Activated CD8-positive, alpha-beta memory T cell treated with anti-CD3 and anti-CD28 coated beads for 24 hours (primary cell): ENCODE measurements at regions not wholly inside any gene's neighbourhood (a gene's known extent, or its start where the extent isn't known, plus 50 kb on each side); places are given as distances from the start of the nearest gene placed in this dataset.
"Not testable (repeated sequence)": the region's sequence is repeated elsewhere in the genome, so short reads cannot be mapped to it uniquely, and the experiment has no call there.

Source experiments
- DNase-seq: peaks from one replicate; pipeline ENCODE4 v3.0.0-alpha.2; 2020

DNA sequence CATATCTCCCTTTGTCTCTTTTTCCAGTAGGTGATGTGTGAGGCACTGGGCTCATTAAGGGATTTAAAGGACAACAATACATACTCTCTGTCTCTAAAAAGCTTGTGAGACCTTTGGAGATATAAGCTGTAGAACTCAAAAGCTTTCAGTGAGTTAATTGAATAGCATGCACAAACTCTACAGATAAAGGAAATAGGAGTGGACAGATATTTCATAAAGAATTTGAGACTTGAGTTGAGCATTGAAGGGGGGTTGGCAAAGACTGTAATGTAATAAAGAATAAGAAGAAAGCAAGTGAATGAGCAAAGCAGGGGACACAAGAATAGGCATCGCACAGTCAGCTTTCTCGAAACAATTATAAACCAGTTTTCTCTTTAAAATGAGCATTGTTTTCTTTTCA is 583.4 kb upstream of the DPPA4 start:
- DNase-seq, result no peak

DNA sequence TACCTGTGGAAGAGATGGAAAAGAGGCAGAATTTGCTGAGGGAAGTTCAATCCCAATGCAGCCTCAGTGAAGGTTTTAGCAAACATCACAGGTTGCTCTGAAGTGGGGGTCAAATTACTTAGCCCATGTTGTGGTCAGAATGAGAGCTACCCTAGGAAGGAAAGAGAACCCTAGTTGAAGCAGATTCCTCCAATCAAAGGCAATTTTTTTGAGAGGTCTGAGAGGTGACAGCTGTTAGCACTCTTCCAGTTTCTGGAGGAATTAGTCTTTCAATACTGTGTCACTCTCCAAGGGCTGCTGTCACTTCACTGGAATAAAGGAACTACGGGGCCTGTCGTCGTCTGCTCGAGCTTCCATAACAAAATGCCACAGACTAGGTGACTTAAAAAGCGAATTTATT is 584.2 kb upstream of the DPPA4 start:
- no peak for DNase-seq

DNA sequence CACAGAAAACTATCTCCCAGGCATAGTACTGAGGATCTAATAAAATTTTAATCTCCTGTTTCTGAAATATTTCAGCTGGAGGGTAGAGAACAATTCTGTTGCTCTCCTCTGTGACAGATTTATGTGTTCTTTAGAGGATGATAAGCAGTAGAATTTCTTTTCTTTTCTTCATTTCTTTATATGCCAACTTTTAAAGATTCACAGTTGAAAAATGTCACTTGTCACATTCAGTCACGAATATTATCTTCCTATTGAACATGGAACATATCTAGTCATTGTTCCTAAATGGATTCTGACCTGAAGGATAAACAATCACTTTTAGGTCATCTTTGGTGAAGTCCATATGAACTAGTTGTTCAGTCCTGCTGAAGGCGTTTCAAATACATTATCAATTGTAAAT is 585.5 kb upstream of the DPPA4 start:
- no peak for DNase-seq

DNA sequence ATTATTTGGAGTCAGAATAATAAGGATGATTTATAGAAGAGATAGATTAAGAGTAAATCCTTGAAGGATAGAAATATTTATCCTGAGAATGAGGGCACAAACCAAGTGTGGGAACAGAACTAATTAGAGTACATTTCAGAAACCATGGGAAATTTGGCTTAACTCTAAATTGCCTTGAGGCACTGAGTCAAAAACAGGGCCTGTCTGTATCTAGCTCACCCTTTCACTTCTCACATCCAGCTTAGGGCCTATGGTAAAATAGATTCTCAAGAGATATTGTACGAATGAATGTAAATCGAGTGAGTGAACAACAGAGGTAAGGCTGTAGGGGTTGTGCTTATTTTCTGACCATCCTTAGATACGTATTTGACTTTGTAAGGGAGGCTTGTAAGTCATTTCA is 586.1 kb upstream of the DPPA4 start:
- no peak for DNase-seq

DNA sequence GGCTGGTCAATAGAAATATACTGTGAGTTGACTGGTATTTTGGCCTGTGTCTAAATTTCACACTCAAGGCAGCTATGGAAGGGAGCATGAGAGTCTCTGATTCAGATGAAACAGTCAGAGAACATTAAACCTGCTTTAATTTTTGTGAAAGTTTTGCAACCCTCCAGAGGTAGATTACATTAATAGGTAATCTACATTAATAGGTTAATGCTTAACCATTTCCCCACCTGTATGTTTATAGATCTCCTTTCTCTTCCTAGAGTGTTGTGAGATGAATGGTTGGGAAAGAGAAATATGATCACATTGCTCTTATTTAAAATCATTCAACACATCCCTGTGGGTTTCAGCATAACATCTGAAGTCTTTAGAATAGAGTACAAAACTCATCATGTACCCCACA is 586.9 kb upstream of the DPPA4 start:
- no peak for DNase-seq

DNA sequence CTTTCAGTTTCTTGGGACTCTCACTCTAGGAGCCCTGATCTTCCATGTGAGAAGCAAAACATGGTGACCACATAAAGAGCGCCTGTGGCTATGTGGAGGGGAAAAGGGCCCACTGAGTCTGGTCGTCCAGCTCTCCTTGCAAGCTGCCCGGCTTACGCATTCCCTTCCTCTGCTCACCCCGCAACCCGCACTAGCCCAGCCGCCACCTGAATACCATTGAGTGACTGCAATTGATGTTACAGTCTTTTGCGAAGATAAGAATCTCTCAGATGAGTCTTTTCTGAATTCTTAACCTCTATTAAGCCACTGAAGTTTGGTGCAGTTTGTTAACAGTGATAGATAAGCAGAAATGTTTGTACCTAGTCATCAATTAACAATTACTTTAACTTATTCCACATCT is 589.0 kb upstream of the DPPA4 start:
- no peak for DNase-seq

DNA sequence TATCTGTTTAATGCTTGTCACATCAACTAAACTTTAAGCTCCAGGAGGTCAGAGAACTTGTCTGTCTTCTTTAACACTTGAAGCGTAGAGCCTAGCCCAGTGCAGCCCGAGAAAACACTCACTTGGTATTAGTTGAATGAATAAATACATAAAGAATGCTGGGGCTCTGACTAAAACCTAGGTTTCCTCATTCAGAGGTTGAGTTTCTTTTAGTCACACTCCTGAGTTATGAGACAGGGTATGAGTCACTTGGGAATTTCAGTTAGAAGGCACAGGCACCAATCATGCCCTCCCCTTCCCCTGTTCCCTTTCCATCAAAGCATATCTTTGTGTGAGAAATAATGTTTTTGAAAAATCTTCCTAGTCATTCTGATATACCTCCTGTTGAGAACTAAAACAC is 589.8 kb upstream of the DPPA4 start:
- DNase-seq, result no peak

DNA sequence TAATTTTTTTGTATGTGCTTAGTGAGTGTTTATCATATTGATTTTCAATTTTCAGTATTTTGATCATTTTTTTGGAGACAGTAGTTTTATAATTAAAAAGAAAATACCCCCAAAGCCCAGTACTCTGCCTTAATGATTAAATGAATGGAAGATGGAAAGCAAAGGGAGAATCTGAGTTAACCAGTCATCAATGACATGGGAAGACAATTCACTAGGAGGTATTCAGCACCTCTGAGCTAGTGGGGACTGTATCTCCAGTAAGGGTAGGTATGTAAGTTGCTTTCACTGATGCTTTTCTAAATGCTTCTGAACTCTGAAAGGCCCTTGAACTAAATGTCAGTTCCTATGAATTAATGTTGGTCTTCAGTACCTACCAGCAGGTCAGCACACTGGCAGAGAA is 590.4 kb upstream of the DPPA4 start:
- no peak for DNase-seq

DNA sequence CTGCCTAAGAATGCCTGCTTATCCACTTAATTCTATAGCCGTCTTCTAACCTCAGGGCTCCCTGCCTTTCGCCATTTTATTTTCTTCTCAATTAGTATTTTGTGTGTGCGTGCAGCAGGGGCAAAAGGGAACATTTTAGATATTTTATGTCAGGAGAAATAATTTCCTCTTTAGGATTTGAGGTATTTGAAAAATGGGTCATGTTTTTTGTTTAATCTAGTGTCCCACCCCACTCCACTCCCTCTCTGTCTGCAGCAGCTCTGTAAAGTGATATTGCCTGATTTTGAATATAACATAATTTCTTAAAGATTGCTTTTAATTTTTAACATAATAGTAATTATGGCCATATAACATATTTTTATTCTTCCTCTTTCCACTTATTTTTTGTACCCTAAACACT is 593.2 kb upstream of the DPPA4 start:
- no peak for DNase-seq

DNA sequence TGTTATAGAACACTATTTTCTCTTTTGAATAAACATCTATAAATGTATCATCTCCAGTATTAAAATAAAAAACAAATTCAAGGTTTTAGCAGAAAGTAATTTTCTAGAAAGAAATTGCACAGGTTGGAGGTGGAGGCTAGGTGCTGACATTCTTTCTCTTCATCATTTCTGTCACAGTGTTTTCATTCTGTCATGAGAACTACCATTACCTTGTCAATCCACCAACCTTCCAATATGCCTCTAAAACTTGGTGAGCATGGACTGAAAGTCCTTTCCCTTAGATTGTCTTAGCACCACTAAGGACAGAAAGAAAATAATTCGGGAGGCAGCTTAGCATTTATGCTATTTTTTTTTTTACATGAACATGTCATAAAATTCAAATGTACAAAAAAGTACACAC is 596.2 kb upstream of the DPPA4 start:
- no peak for DNase-seq

DNA sequence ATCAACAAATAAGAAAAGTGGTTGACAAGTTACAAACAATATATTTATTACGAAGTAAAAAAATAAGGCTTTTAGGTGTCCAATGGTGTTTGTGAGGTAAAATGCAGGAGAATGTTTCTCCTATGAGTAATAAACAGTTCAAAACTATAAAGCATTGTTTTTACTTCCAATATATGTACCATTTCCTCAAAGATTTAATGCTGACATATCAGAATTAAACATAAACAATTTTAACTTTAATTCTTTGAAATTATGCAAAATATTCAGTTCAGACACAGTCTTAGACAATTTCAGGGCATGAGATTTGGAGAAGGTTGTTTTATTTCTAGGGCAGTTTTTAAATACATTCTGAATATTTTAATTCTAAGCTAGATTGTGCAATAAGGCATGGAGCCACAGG is 602.5 kb upstream of the DPPA4 start:
- no peak for DNase-seq

DNA sequence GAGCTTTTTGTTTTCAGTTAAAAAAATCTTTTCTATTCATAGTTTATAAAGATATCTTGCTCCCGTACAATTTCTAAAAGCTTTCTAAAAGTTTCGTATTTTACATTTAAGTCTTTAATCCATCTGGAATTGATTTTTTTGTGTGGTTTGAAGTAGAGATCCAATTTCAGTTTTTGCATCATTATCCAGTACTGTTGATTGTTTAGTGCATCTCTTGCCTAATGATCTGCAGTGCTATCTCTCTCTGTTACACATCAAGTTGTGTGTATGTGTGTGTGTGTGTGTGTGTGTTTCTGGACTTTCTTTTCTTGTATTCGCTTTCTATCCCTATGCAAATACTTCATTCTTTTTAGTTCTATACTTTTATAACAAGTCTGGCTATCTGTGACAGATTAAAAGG is 605.8 kb upstream of the DPPA4 start:
- no peak for DNase-seq

DNA sequence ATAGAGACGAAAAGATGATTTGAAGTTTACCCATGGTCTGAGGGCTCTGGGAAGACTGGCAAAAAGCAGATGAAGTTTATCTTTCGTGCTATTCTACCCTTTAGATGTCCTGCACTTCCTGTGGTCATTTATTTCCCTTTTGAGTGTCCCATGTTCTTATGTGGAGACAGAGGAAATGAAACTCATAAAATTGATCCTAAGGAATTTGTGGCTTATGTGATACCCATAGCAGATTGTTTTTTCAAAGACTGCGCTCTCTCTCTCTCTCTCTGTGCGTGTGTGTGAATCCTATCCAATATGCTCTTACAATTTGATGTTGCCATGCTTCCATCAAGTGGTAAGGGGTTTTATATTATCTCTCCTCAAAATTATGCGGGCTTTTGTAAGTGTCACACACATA is 607.5 kb upstream of the DPPA4 start:
- no peak for DNase-seq

DNA sequence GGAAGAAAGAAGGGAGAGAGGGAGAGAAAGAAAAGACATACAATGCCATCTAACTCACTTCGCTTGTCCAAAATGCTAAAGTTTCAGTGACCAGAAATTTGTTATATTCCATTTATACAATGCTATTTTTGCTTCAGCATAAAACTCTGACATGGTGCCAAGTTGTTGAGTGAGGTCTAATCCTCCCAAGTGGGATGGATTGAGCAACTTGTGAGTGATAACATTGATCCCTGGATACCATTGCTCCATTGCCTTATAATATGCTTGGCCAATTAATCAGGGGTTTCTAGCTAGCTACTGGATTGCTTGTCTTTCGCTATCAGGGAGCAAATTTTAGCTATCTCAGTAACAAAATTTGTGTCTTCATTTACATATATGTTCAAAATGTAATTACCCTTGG is 615.6 kb upstream of the DPPA4 start:
- DNase-seq, result no peak

DNA sequence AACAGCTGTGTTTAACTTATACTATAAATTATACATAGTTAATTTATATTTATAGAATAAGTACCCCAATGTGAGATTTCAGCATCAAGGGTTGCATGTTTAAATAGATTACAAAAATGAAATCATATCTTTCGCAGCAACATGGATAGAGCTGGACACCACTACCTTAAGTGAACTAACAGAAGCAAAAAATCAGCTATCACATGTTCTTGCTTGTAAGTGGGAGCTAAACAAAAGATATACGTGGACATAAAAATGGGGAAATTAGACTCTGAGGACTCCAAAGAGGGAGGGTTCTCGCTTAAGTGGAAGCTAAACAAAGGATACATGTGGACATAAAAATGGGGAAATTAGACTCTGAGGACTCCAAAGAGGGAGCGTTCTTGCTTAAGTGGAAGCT is 626.5 kb upstream of the DPPA4 start:
- no peak for DNase-seq

DNA sequence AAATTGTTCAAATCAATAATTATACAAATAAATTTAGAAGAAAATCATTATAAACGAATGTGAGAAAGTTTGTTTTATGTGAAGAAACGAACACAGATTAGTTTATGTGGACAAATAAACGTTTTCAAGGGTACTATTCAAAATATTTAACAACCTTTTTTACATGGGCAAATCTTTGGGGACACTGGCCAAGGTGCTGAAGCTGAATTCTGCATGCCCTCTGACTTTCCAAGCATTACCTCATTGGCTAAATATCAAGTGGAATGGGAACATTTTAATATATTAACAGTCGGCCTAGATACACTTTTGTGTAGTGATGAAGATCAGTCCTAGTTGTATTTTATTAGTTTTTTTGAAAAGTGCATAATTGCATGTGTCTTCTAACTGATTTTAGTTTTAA is 636.4 kb upstream of the DPPA4 start:
- DNase-seq, result no peak

DNA sequence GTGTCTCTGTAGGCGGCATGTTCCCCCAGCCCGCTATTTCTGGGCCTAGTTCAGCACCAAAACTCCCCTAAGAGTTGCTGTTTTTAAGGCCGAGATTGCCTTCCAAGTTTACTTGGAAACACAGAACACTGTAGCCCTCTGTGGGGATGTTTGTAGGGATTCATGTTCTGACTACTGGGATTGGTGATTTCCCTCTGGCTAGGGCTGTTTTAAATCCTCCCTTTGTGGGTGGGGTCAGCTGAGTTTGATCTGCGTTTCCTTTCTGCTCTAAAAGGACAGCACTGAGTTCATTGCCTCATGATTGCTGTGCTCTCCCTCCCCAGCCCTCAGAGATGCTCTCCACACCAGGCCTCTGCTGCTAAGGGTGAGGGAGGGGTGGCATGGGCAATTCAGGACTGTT is 640.6 kb upstream of the DPPA4 start:
- DNase-seq, result no peak

DNA sequence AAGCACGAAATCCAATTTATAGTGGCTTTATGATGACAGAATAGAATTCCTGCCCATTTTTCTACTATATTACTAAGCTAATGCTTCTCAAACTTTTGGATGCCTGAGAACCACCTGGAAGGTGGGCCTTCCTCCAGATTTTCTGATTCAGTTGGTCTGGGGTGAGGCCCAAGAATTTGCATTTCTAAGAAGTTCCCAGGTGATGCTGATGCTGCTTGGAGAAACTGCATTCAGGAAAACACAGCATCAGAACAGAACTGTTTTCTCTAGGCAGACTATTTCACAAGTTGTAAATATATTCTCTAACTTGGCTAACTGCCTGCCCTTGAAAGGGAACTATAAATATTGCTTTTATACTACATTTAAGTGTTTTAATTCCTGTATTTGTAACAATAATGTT is 644.9 kb upstream of the DPPA4 start:
- no peak for DNase-seq

DNA sequence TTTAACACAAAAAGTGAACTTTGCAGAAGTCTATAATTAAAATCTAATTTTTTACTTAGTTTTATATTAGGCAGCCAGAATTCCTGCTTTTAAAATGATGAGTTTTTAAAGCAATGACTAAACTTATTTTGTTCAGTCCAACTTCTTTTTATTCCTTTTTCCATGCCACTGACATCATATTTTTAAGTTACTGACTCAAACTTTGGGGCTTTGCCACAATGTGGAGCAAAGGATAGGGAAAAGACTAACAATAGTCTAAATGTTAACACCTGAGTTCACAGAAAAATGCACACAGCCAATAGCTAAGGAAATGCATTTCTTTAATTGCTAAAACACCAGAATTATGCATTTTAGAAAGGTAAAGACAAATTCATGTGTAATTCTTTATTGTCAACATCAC is 647.6 kb upstream of the DPPA4 start:
- no peak for DNase-seq

DNA sequence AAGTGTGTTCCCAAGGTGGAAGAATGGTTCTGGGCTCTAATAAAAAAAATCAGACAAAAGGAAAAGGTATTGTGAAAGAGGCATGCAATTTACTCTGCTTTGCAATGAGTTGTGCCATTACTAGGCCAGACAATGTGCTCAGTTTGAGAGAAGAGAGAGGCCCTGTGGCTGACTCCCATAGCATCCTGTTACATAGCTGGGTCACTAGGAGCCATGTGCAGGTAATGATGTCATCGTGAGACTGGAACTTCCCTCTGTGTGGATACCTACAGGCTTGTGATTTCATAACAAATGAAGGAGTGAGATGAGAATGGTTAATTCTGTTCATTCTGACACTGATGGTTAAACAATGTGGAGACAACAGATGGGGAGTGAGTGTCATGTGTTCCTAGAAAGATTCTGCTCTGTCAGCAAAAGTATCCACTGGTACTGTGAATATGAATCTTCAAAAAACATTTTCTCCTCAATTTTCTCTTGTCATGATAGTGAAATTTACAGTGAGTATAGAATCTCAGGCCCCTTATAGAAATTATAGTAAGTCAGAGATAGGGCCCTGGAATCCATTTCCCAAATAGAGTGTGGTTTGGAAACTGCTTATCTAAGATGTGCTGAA is 648.7 kb upstream of the DPPA4 start:
- no peak for DNase-seq

DNA sequence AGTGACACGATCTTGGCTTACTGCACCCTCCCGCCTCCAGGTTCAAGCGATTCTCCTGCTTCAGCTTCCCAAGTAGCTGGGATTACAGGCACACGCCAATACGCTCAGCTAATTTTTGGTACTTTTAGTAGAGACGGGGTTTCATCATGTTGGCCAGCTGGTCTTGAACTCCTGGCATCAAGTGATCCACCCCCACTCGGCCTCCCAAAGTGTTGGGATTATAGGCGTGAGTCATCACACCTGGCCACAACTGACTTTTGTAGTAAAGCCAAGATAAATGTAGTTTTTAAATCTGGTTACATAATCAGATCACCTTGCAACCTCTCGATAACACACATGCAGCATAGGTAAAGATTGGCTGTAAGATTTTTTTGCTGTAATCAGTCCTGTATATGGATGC is 657.5 kb upstream of the DPPA4 start:
- no peak for DNase-seq

DNA sequence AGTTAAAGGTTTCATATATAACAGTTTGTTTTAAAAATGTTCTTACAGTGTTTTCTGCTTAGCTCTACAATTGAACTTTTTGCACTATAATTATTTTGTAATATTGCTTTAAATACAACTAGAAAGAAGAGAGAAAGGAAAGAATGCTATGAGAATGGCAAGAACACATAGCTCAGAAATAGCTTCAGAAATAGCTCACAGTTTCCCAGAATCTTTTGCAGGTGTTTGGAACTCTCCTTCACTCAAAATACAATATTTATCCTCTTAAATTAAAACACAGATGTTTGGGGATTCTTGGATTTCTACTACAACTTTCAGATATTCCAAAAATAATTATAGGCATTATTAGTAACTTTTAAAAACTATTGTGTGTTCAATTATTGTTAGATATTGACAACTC is 658.0 kb upstream of the DPPA4 start:
- DNase-seq, result no peak

DNA sequence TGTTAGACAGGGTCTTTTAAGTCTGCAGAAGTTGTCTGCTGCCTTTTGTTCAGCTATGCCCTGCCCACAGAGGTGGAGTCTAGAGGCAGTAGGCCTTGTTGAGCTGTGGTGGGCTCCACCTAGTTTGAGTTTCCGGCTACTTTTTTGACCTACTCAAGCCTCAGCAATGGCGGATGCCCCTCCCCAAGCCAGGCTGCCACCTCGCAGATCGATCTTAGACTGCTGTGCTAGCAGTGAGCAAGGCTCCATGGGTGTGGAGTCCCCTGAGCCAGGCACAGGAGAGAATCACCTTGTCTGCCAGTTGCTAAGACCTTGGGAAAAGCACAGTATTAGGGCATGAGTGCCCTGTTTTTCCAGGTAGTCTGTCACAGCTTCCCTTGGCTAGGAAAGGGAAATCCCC is 664.6 kb upstream of the DPPA4 start:
- DNase-seq, result not testable (repeated sequence)

DNA sequence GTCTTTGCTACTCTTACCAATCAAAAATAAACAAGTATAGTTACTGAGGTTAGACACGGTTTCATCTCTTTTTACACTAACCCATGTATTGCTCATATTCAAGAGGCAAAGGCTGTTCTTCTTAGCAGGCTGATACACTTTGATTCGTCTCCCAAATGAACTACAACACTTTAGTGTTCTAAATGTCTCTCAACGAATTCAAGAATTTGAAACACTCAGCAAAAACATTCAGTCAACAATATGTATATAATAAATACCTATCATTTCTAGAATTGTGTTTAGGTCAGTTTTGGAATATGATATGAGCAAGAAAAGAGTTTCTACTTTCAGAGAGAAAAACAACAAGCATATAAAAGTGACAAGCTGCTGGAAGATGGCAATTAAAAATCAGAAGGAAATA is 669.6 kb upstream of the DPPA4 start:
- DNase-seq, result no peak

DNA sequence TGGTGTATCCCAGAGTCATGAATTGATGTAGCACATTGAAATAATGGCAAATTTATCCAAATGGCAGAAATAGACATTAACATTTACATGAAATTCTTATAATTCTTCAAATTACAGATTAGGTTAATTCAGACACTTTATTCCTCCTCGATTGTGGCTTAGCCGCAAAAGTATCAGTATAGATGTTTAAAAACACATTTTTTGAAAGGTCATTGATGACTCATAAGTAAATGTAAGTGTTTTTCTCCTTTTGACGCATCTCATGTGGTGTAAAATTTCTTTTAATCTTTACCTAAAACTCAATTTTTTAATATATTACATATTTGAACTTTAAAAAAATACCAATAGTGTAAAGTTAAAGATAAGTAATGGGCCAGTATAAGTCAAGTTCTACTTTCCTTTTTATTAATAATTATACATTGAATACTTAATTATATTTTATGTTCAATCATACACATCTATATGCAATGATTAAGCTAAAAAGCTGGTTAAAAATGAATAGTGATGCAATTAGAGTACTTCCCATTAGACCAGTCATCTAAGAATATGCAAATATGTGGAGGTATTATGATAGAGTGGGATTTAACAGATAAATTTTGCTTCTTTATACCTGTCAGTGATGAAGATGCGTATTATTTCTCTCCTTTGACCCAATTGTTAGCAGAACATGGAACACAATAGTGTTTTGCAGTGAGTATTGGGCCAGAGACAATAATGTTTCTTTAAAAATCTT is 678.1 kb upstream of the DPPA4 start:
- DNase-seq, result no peak
